ENCODE measurements at regions not wholly inside any gene's neighbourhood (a gene's known extent, or its start where the extent isn't known, plus 50 kb on each side); places are given as distances from the start of the nearest gene placed in this dataset.
"Not testable (repeated sequence)": the region's sequence is repeated elsewhere in the genome, so short reads cannot be mapped to it uniquely, and the experiment has no call there.

DNA sequence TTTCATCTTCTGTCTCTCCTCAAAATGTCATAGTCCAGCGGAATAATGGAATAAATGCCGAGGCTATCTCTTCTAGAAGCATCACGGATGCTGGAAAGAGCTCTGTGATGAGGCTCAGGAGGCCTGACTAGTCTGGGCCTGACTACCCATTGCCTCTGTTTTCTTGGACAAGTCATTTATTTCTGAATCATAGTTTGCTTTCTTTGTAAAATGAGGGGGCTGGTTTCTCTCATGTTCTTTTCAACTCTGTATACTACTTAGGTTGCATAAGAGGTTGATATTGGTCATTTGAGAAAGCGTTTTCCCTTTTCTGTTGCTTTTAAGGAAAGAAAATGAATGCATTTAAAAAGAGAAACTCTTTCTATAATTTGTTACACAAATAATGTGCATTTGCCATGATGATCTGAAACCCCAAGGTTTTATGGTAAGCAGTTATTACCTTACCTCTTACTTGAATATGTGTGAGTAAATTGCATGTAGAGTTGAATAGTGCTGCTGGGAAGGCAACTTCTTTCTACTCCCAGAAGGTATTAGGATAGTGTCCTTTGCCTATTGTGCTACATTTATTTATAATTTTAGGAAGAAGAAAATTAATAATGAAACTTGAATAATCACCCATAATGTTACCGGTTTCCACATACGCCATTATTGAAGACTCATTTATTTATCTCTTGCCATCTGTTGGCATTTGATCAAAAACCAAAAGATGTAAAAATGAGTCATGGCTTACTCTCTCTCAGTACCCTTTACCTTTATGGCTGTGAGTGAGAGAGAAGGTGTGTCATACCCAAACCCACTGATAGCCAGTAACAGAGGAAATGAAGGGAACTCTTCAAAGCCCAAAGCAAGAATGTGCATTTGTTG lies 179.1 kb downstream of the FASLG start:
- no peak for FAIRE-seq
- TF ChIP-seq POLR2AphosphoS5 (IDR thresholded peaks at IDR 0.05; ENCODE audit: low read depth, low read length) (no peak), SPI1 (IDR thresholded peaks at IDR 0.05; ENCODE audit: low read depth, low read length) (peak; percentile 4; the same call in 1 of the 2 replicates)

DNA sequence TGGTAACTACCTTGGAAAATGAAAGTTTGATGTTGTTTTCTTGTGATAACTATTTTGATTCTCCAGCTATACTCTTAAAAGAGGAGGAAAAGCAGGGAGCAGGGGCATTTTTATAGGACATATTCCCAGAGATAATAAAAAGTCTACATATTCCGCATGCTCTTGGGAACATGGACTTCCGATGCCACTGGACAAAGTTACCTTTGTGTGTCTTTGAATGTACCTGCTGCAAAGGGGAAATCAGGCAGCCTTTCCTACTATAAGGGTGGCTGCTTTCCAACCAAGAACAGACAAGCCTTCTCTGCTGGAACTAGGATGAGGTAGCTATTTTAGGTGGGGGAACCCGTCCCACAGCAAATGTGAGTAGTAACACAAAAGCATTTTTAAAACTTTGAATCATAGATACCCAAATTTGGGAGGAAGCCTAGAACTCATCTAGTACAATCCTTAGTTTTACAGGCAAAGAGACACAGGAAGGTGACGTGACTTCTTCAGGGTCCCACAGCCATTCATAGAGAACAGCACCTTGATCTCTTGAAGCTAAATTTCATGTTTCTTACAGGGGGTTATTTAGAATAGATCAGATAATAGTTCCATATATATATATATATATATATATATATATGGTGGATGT lies 179.9 kb downstream of the FASLG start:
- DNase-seq (ENCODE audit: insufficient read length, low spot score) (no peak), FAIRE-seq (no peak)
- TF ChIP-seq POU2F2 (IDR thresholded peaks at IDR 0.05; ENCODE audit: low read depth, low read length) = no peak
- TF ChIP-seq POLR2AphosphoS5 (IDR thresholded peaks at IDR 0.05; ENCODE audit: low read depth, low read length) = no peak
- no peak for TF ChIP-seq PAX5 (IDR thresholded peaks at IDR 0.05; ENCODE audit: insufficient read depth, low read length, severe bottlenecking)
- no peak for TF ChIP-seq TAF1 (IDR thresholded peaks at IDR 0.05; ENCODE audit: low read depth, low read length)
- no peak for TF ChIP-seq POLR2A (IDR thresholded peaks at IDR 0.05; ENCODE audit: low read depth, low read length)
- TF ChIP-seq SPI1 (IDR thresholded peaks at IDR 0.05; ENCODE audit: low read depth, low read length) = no peak

More for the DNA sequence above, 179.1 kb downstream of the FASLG start:
- no peak for DNase-seq (ENCODE audit: insufficient read length, low spot score)

DNA sequence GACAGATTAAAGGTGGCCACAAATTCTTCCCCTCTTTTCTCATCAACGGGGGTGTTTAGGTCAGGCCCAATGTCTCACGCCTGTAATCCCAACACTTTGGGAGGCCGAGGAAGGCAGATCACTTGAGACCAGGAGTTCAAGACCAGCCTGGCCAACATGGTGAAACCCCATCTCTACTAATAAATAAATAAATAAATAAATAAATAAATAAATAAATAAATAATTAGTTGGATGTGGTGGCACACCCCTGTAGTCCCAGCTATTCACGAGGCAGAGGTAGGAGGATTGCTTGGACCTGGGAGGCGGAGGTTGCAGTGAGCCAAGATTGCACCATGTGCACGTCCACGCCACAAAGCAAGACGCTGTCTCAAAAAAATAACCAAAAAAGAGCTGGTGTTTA lies 180.7 kb downstream of the FASLG start:
- not testable (repeated sequence) for DNase-seq (ENCODE audit: insufficient read length, low spot score); FAIRE-seq

DNA sequence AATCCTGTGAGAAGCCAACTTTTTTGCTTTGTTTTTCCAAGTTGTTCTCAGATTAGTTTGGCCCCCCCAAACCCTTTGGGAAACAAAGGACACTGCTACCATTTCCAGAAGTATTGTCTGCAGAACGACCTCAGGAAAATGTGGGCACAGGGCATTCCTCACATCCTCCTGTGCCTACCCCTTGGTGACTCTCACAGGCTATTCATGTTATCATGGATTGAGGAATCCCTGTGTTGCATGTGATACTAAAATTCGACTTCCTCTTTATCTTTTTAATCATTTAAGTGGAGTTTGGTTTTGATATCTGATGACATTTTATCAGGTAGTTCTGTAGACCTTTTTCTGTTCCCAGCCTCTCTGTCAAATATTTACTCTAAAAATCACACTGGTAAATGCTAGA lies 184.5 kb downstream of the FASLG start:
- no peak for FAIRE-seq
- DNase-seq (ENCODE audit: insufficient read length, low spot score) = no peak
- TF ChIP-seq SPI1 (IDR thresholded peaks at IDR 0.05; ENCODE audit: low read depth, low read length) (no peak), POLR2A (IDR thresholded peaks at IDR 0.05; ENCODE audit: low read depth, low read length) (no peak), POU2F2 (IDR thresholded peaks at IDR 0.05; ENCODE audit: low read depth, low read length) (no peak), POLR2AphosphoS5 (IDR thresholded peaks at IDR 0.05; ENCODE audit: low read depth, low read length) (no peak), PAX5 (IDR thresholded peaks at IDR 0.05; ENCODE audit: insufficient read depth, low read length, severe bottlenecking) (no peak), TAF1 (IDR thresholded peaks at IDR 0.05; ENCODE audit: low read depth, low read length) (no peak)

DNA sequence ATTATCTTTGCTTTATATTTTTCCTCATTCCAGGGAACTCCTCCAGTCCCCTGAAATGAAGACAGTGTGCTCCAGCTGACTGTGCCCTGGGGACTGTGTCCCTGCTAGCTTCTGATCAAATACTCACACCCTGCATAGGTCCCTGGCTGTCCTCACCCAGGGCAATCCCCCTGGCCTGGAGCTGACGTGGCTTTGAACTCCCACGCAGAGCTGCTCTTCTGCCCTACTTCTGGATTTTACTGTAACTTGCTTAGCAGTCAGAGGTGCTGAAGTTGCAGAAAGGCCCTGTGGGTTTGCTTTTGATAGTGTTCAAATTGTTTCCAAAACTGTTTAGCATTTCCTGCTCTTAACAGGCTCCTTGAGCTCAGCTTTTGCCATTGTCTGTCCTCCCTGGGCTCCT lies 186.5 kb downstream of the FASLG start:
- TF ChIP-seq TAF1 (IDR thresholded peaks at IDR 0.05; ENCODE audit: low read depth, low read length) (no peak), PAX5 (IDR thresholded peaks at IDR 0.05; ENCODE audit: insufficient read depth, low read length, severe bottlenecking) (no peak), POLR2AphosphoS5 (IDR thresholded peaks at IDR 0.05; ENCODE audit: low read depth, low read length) (no peak), POU2F2 (IDR thresholded peaks at IDR 0.05; ENCODE audit: low read depth, low read length) (no peak), SPI1 (IDR thresholded peaks at IDR 0.05; ENCODE audit: low read depth, low read length) (no peak), POLR2A (IDR thresholded peaks at IDR 0.05; ENCODE audit: low read depth, low read length) (no peak)
- FAIRE-seq (no peak), DNase-seq (ENCODE audit: insufficient read length, low spot score) (no peak)

DNA sequence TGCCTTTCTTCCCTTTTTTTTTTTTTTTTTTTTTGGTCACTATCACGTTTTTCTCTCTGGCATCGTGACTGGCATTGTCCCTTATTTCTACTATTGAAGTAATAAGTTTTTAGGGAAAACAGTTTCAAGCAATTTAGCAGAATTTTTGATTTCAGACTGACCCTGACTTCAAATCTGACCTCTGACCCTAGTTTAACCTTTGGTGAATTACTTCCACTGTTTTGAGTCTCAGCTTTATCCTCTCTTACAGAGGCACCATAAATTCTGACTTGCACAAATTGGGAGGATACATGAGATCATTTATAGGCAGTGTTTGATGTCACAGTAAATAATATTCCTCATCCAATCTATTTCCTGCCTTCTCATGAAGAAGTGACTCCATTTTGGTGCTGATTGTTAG lies 187.0 kb downstream of the FASLG start:
- no peak for FAIRE-seq
- no peak for TF ChIP-seq TAF1 (IDR thresholded peaks at IDR 0.05; ENCODE audit: low read depth, low read length)
- no peak for TF ChIP-seq POLR2AphosphoS5 (IDR thresholded peaks at IDR 0.05; ENCODE audit: low read depth, low read length)
- TF ChIP-seq POLR2A (IDR thresholded peaks at IDR 0.05; ENCODE audit: low read depth, low read length) = no peak
- no peak for TF ChIP-seq PAX5 (IDR thresholded peaks at IDR 0.05; ENCODE audit: insufficient read depth, low read length, severe bottlenecking)
- TF ChIP-seq POU2F2 (IDR thresholded peaks at IDR 0.05; ENCODE audit: low read depth, low read length) = no peak
- TF ChIP-seq SPI1 (IDR thresholded peaks at IDR 0.05; ENCODE audit: low read depth, low read length) = no peak
- no peak for DNase-seq (ENCODE audit: insufficient read length, low spot score)

DNA sequence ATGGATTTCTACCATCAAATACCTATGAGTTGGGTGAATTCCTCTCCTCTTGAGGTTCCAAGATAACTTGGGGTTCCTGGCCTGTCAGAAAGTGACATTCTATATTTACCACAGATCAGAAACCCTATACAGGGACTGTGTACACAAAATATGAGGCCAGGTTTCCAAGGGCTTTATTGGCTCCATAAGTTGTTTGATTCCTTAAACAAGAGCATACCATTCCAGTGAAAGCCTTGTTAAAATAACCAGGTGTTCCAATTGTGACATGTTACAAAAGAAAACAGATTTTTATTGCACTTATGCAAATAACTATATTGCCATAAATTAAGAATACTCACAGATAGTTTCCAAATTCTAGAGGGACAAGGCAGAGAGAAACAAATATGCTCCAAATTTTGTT lies 188.9 kb downstream of the FASLG start:
- not testable (repeated sequence) for FAIRE-seq; DNase-seq (ENCODE audit: insufficient read length, low spot score)

DNA sequence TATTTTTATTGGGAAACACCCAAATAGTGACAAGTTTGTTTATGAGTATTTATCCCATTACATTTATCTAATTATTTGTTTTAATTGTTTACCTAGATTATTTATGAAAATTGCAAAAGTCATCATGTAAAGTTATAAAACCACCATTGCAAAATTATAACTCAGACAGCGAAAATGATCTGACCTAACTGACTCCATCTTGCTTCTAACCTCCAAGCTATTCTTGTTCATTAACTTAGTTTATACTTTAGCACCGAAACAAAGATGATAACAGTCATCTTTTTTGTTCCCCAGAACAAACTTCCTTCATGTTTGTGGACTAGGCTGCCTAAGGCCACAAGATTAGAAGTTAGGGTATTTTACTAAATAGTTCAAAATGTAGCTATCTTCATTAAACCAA lies 190.8 kb downstream of the FASLG start:
- DNase-seq (ENCODE audit: insufficient read length, low spot score) = no peak
- FAIRE-seq = no peak
- no peak for TF ChIP-seq SPI1 (IDR thresholded peaks at IDR 0.05; ENCODE audit: low read depth, low read length)
- TF ChIP-seq POLR2A (IDR thresholded peaks at IDR 0.05; ENCODE audit: low read depth, low read length) = no peak
- no peak for TF ChIP-seq POU2F2 (IDR thresholded peaks at IDR 0.05; ENCODE audit: low read depth, low read length)
- no peak for TF ChIP-seq TAF1 (IDR thresholded peaks at IDR 0.05; ENCODE audit: low read depth, low read length)
- TF ChIP-seq PAX5 (IDR thresholded peaks at IDR 0.05; ENCODE audit: insufficient read depth, low read length, severe bottlenecking) = no peak
- no peak for TF ChIP-seq POLR2AphosphoS5 (IDR thresholded peaks at IDR 0.05; ENCODE audit: low read depth, low read length)

DNA sequence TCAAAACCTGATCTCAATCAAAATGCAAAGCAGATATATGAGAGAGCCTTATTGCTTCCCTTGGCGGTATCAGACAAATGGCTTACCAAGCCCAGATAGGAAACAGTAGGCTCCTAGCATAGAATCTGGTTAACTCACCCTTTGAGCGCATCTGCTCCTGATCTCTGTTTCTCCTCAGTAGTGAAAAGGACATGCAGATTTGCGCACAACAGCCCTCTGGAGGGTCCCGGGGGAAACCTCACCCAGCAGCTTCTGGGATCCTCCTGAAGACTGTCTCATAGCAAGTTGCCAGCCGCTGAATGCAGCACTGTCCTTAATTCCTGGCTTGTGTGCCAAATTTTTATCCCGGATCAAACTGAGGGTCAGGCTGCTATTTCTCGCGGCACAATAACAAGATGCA lies 192.2 kb downstream of the FASLG start:
- TF ChIP-seq POLR2A (IDR thresholded peaks at IDR 0.05; ENCODE audit: low read depth, low read length) = no peak
- no peak for TF ChIP-seq POLR2AphosphoS5 (IDR thresholded peaks at IDR 0.05; ENCODE audit: low read depth, low read length)
- TF ChIP-seq PAX5 (IDR thresholded peaks at IDR 0.05; ENCODE audit: insufficient read depth, low read length, severe bottlenecking) = no peak
- TF ChIP-seq POU2F2 (IDR thresholded peaks at IDR 0.05; ENCODE audit: low read depth, low read length) = no peak
- TF ChIP-seq TAF1 (IDR thresholded peaks at IDR 0.05; ENCODE audit: low read depth, low read length) = no peak
- TF ChIP-seq SPI1 (IDR thresholded peaks at IDR 0.05; ENCODE audit: low read depth, low read length) = no peak
- no peak for DNase-seq (ENCODE audit: insufficient read length, low spot score)
- no peak for FAIRE-seq

DNA sequence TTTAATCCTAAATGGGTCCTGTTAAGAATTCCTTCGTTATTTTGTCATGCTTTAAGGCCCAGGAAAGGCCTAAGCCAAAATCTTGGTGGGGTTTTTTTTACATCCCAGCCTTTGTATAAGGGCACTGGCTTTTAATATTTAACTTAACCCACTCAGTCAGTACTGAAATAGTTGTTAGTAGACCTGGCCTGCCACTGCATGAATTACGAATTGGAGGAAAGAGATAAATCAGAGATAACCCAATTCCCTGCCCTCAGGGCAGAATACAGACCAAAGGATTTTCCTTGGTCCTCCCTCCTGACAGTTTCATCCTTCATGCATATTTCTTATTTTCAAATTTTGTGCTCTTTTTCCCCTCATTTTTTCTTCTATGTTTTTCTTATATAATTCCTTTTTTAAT lies 193.0 kb downstream of the FASLG start:
- no peak for FAIRE-seq
- no peak for DNase-seq (ENCODE audit: insufficient read length, low spot score)
- TF ChIP-seq PAX5 (IDR thresholded peaks at IDR 0.05; ENCODE audit: insufficient read depth, low read length, severe bottlenecking) (no peak), POLR2A (IDR thresholded peaks at IDR 0.05; ENCODE audit: low read depth, low read length) (no peak), POLR2AphosphoS5 (IDR thresholded peaks at IDR 0.05; ENCODE audit: low read depth, low read length) (no peak), SPI1 (IDR thresholded peaks at IDR 0.05; ENCODE audit: low read depth, low read length) (no peak), TAF1 (IDR thresholded peaks at IDR 0.05; ENCODE audit: low read depth, low read length) (no peak), POU2F2 (IDR thresholded peaks at IDR 0.05; ENCODE audit: low read depth, low read length) (no peak)

DNA sequence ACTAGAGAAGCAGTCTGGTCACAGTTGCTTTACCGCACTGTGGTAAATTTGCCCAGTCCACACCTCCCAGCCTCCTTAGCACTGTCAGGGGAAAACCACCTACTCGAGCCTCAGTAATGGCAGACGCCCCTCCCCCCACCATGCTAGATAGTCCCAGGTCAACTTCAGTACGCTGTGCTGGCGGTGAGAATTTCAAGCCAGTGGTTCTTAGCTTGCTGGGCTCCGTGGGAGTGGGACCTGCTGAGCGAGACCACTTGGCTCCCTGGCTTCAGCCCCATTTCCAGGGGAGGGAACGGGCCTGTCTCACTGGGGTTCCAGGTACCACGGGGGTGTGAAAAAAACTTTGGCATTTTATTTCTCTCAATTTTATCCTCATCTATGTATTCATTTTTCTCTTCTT lies 194.8 kb downstream of the TNFSF18 start:
- not testable (repeated sequence) for FAIRE-seq

More for the DNA sequence above, 194.8 kb downstream of the TNFSF18 start:
- not testable (repeated sequence) for DNase-seq (ENCODE audit: insufficient read length, low spot score)
